Immature natural killer cell (primary cell): ENCODE measurements at regions not wholly inside any gene's neighbourhood (a gene's known extent, or its start where the extent isn't known, plus 50 kb on each side); places are given as distances from the start of the nearest gene placed in this dataset.

Source experiments
- DNase-seq, 3 donors: peaks; one replicate each; pipeline ENCODE4 v3.0.0; 2022; ENCODE audit warnings: mixed read lengths in 1 of 3
- H3K27ac Mint-ChIP-seq, 6 donors: one replicate each; pipeline ENCODE4 v1.8.0; 2020; ENCODE audit warnings: mixed read lengths in 6 of 6, mild to moderate bottlenecking in 5 of 6, inconsistent platforms in 4 of 6, moderate library complexity in 3 of 6
- H3K27me3 Mint-ChIP-seq, 3 donors: one replicate each; pipeline ENCODE4 v1.8.0; 2020 to 2021; ENCODE audit warnings: low read depth in 3 of 3, mild to moderate bottlenecking in 3 of 3, mixed read lengths in 3 of 3, moderate library complexity in 3 of 3, inconsistent platforms in 1 of 3
- H3K36me3 Mint-ChIP-seq, 3 donors: one replicate each; pipeline ENCODE4 v1.8.0; 2020; ENCODE audit warnings: mixed read lengths in 3 of 3, inconsistent platforms in 2 of 3, mild to moderate bottlenecking in 2 of 3
- H3K4me1 Mint-ChIP-seq, 2 donors: one replicate each; pipeline ENCODE4 v1.8.0; 2020; ENCODE audit warnings: inconsistent platforms in 2 of 2, mild to moderate bottlenecking in 2 of 2, mixed read lengths in 2 of 2, moderate library complexity in 1 of 2
- H3K4me3 Mint-ChIP-seq, 5 donors: one replicate each; pipeline ENCODE4 v1.8.0; 2020; ENCODE audit warnings: mild to moderate bottlenecking in 5 of 5, mixed read lengths in 5 of 5, inconsistent platforms in 3 of 5, moderate library complexity in 3 of 5
- H3K9me3 Mint-ChIP-seq, 6 donors: one replicate each; pipeline ENCODE4 v1.8.0; 2020; ENCODE audit warnings: mild to moderate bottlenecking in 6 of 6, mixed read lengths in 6 of 6, inconsistent platforms in 4 of 6, moderate library complexity in 3 of 6

- H3K4me1 Mint-ChIP-seq, result no peaks in the 10 kb centered on the region
- H3K4me3 Mint-ChIP-seq, result no peak overlapping the region
- H3K9me3 Mint-ChIP-seq, result peaks cover 13 to 68% (median 34%) of the 10 kb centered on the region in 6 donors
- H3K27ac Mint-ChIP-seq, result no peak overlapping the region
- H3K36me3 Mint-ChIP-seq, result peaks cover 0 to 8% (median 0%) of the 10 kb centered on the region in 3 donors
- no peak for DNase-seq
- peaks cover 0 to 2% (median 0%) of the 10 kb centered on the region in 3 donors for H3K27me3 Mint-ChIP-seq
Measured at GRCh38 chr5:122258241-122258640, 53.8 kb upstream of the SNCAIP start.

GRCh38 chr5:122258840-122259239, 53.2 kb upstream of the SNCAIP start:
- no peak for DNase-seq
- H3K9me3 Mint-ChIP-seq, result peaks cover 13 to 62% (median 29%) of the 10 kb centered on the region in 6 donors
- H3K36me3 Mint-ChIP-seq, result peaks cover 0 to 8% (median 0%) of the 10 kb centered on the region in 3 donors
- H3K27ac Mint-ChIP-seq, result no peak overlapping the region
- H3K4me3 Mint-ChIP-seq, result no peak overlapping the region
- peaks cover 0 to 2% (median 0%) of the 10 kb centered on the region in 3 donors for H3K27me3 Mint-ChIP-seq
- H3K4me1 Mint-ChIP-seq, result no peaks in the 10 kb centered on the region

GRCh38 chr5:122259995-122260394, 52.0 kb upstream of the SNCAIP start:
- peaks cover 9 to 52% (median 21%) of the 10 kb centered on the region in 6 donors for H3K9me3 Mint-ChIP-seq
- no peak overlapping the region for H3K27ac Mint-ChIP-seq
- H3K4me3 Mint-ChIP-seq, result no peak overlapping the region
- peaks cover 0 to 2% (median 0%) of the 10 kb centered on the region in 3 donors for H3K27me3 Mint-ChIP-seq
- no peaks in the 10 kb centered on the region for H3K4me1 Mint-ChIP-seq
- DNase-seq, result no peak
- H3K36me3 Mint-ChIP-seq, result peaks cover 0 to 8% (median 0%) of the 10 kb centered on the region in 3 donors

- Mint-ChIP-seq H3K9me3 (peaks cover 9 to 41% (median 17%) of the 10 kb centered on the region in 6 donors), H3K4me1 (no peaks in the 10 kb centered on the region)
- DNase-seq, result no peak
Measured at GRCh38 chr5:122262103-122262502, 49.9 kb upstream of the SNCAIP start.

More at GRCh38 chr5:122262103-122262502, 49.9 kb upstream of the SNCAIP start:
- Mint-ChIP-seq H3K36me3 (no peaks in the 10 kb centered on the region), H3K27me3 (peaks cover 0 to 2% (median 0%) of the 10 kb centered on the region in 3 donors), H3K4me3 (no peak overlapping the region), H3K27ac (no peak overlapping the region)
